IMR-90 (cell line): ENCODE measurements at regions not wholly inside any gene's neighbourhood (a gene's known extent, or its start where the extent isn't known, plus 50 kb on each side); places are given as distances from the start of the nearest gene placed in this dataset.

Experiments
- ATAC-seq: fragments of 200-7000 bp; cut with Tn5 transposase; 2 replicates; pipeline ENCODE4 v1.9.1; 2020; ENCODE audit warnings: low read depth, mild to moderate bottlenecking, moderate library complexity
- BruUV-seq: library from RNA; stranded (reverse); fragments of 400-500 nt; replicated peaks from 2 replicates; lab custom pipeline; 2021; lab: Mats Ljungman, UMichigan
- CTCF ChIA-PET: fragments of 300-600 bp; formaldehyde crosslinking; extraction: SDS; loops from one replicate; lab custom pipeline; 2021; ENCODE audit warnings: antibody characterized with exemption; lab: Yijun Ruan, JAX
- POLR2A ChIA-PET: fragments of 300-600 bp; sonication (Branson Sonifier 250); formaldehyde crosslinking; loops from one replicate; lab custom pipeline; 2022; ENCODE audit warnings: antibody characterized with exemption; ENCODE audit not compliant: unreplicated experiment; lab: Charles Lee
- DNase-seq: peaks from one replicate; pipeline ENCODE4 v3.0.0; 2013
- H2AFZ ChIP-seq: replicated peaks from 2 replicates; pipeline ENCODE3; 2013; ENCODE audit warnings: low read length, mild to moderate bottlenecking; ENCODE audit not compliant: poor library complexity
- H2AK5ac ChIP-seq: 2 replicates; pipeline ENCODE4 v1.6.1; 2013; ENCODE audit warnings: low read depth, low read length, inconsistent platforms
- H2AK9ac ChIP-seq: replicated peaks from 2 replicates; pipeline ENCODE3; 2013; ENCODE audit warnings: mild to moderate bottlenecking, low read depth, low read length, moderate library complexity; ENCODE audit not compliant: poor library complexity
- H2BK120ac ChIP-seq: 2 replicates; pipeline ENCODE4 v1.6.1; 2013; ENCODE audit warnings: low read depth, low read length, inconsistent platforms
- H2BK15ac ChIP-seq: 3 replicates; pipeline ENCODE4 v1.6.1; 2013; ENCODE audit warnings: low read depth, low read length, inconsistent platforms
- H2BK20ac ChIP-seq: 2 replicates; pipeline ENCODE4 v1.6.1; 2013; ENCODE audit warnings: low read depth, mild to moderate bottlenecking, inconsistent platforms, low read length, moderate library complexity
- H2BK5ac ChIP-seq: 2 replicates; pipeline ENCODE4 v1.6.1; 2013; ENCODE audit warnings: mild to moderate bottlenecking, low read depth, low read length, inconsistent platforms; ENCODE audit not compliant: poor library complexity, severe bottlenecking
- H3K14ac ChIP-seq: replicated peaks from 2 replicates; pipeline ENCODE4 v1.6.1; 2013; ENCODE audit warnings: low read depth, low read length, inconsistent platforms
- H3K18ac ChIP-seq: 2 replicates; pipeline ENCODE4 v1.6.1; 2013; ENCODE audit warnings: low read depth, low read length, control low read depth
- H3K23ac ChIP-seq: 2 replicates; pipeline ENCODE4 v1.6.1; 2013; ENCODE audit warnings: low read depth, low read length, inconsistent platforms
- H3K27ac ChIP-seq: 2 replicates; pipeline ENCODE4 v1.5.1; 2013; ENCODE audit warnings: mild to moderate bottlenecking, control low read depth, low read length; ENCODE audit not compliant: insufficient read depth
- H3K27me3 ChIP-seq: 2 replicates; pipeline ENCODE4 v1.6.1; 2013; ENCODE audit warnings: low read length; ENCODE audit not compliant: control insufficient read depth, insufficient read depth
- H3K36me3 ChIP-seq: 2 replicates; pipeline ENCODE4 v1.6.1; 2013; ENCODE audit warnings: low read length, mixed read lengths; ENCODE audit not compliant: control insufficient read depth, insufficient read depth
- H3K4ac ChIP-seq: 2 replicates; pipeline ENCODE4 v1.6.1; 2013; ENCODE audit warnings: low read depth, low read length, inconsistent platforms
- H3K4me1 ChIP-seq: 2 replicates; pipeline ENCODE4 v1.6.1; 2013; ENCODE audit warnings: low read length, mixed read lengths; ENCODE audit not compliant: control insufficient read depth, insufficient read depth
- H3K4me2 ChIP-seq: 2 replicates; pipeline ENCODE4 v1.6.1; 2013; ENCODE audit warnings: low read depth, mild to moderate bottlenecking, control low read depth, low read length, moderate library complexity
- H3K4me3 ChIP-seq: 2 replicates; pipeline ENCODE4 v1.5.1; 2013; ENCODE audit warnings: low read depth, mild to moderate bottlenecking, control low read depth, low read length, moderate library complexity; ENCODE audit not compliant: insufficient read depth
- H3K56ac ChIP-seq: 2 replicates; pipeline ENCODE4 v1.6.1; 2013; ENCODE audit warnings: low read length, inconsistent platforms; ENCODE audit not compliant: insufficient read depth; ENCODE audit errors: extremely low read depth
- H3K79me1 ChIP-seq, 2 experiments: 2 replicates each; pipeline ENCODE4 v1.6.1; 2013; ENCODE audit warnings: low read length in 2 of 2, inconsistent platforms in 1 of 2, low read depth in 1 of 2
- H3K9ac ChIP-seq: 2 replicates; pipeline ENCODE4 v1.6.1; 2013; ENCODE audit warnings: low read depth, low read length, control low read depth
- H3K9me1 ChIP-seq: 2 replicates; pipeline ENCODE4 v1.6.1; 2013; ENCODE audit warnings: low read length, inconsistent platforms; ENCODE audit not compliant: insufficient read depth
- H3K9me3 ChIP-seq: 2 replicates; pipeline ENCODE4 v1.6.1; 2013; ENCODE audit warnings: low read length; ENCODE audit not compliant: control insufficient read depth, insufficient read depth
- H4K20me1 ChIP-seq: 2 replicates; pipeline ENCODE4 v1.6.1; 2013; ENCODE audit warnings: low read length, inconsistent platforms; ENCODE audit not compliant: insufficient read depth
- H4K5ac ChIP-seq: 2 replicates; pipeline ENCODE4 v1.6.1; 2013; ENCODE audit warnings: mild to moderate bottlenecking, low read depth, low read length, control low read depth
- H4K8ac ChIP-seq, 2 experiments: 2 replicates each; pipeline ENCODE4 v1.6.1; 2013; ENCODE audit warnings: low read depth in 2 of 2, low read length in 2 of 2, control low read depth in 1 of 2, inconsistent platforms in 1 of 2
- H4K91ac ChIP-seq: 2 replicates; pipeline ENCODE4 v1.6.1; 2013; ENCODE audit warnings: low read depth, low read length, inconsistent platforms; ENCODE audit not compliant: insufficient read depth
- BHLHE40 ChIP-seq: fragments of 150-350 bp; IDR thresholded peaks from 2 replicates; pipeline ENCODE4 v1.6.1; 2016; ENCODE audit warnings: mild to moderate bottlenecking, low read depth, low read length
- CHD1 ChIP-seq: IDR thresholded peaks from 2 replicates; pipeline ENCODE4 v1.6.1; 2012; ENCODE audit warnings: low read depth, low read length, improper control_type of control experiment
- CTCF ChIP-seq: conservative IDR thresholded peaks from 2 replicates; pipeline ENCODE4 v1.5.1; 2012; ENCODE audit warnings: mild to moderate bottlenecking, low read depth, low read length, improper control_type of control experiment
- ELK1 ChIP-seq: fragments of 150-350 bp; IDR thresholded peaks from 2 replicates; pipeline ENCODE4 v1.6.1; 2016; ENCODE audit warnings: low read depth, mild to moderate bottlenecking, low read length, moderate library complexity, borderline replicate concordance
- MAZ ChIP-seq: IDR thresholded peaks from 2 replicates; pipeline ENCODE4 v1.6.1; 2012; ENCODE audit warnings: low read depth, mild to moderate bottlenecking, low read length, improper control_type of control experiment, moderate library complexity, borderline replicate concordance
- MXI1 ChIP-seq: IDR thresholded peaks from 2 replicates; pipeline ENCODE4 v1.6.1; 2012; ENCODE audit warnings: low read depth, mild to moderate bottlenecking, low read length, moderate library complexity, borderline replicate concordance
- POLR2A ChIP-seq: IDR thresholded peaks from 2 replicates; pipeline ENCODE4 v1.6.1; 2012; ENCODE audit warnings: mild to moderate bottlenecking, low read depth, low read length
- RAD21 ChIP-seq: IDR thresholded peaks from 2 replicates; pipeline ENCODE4 v1.6.1; 2012; ENCODE audit warnings: low read length, improper control_type of control experiment
- RCOR1 ChIP-seq: IDR thresholded peaks from 2 replicates; pipeline ENCODE4 v1.6.1; 2012; ENCODE audit warnings: mild to moderate bottlenecking, low read length, improper control_type of control experiment; ENCODE audit not compliant: insufficient replicate concordance
- RFX5 ChIP-seq: IDR thresholded peaks from 2 replicates; pipeline ENCODE4 v1.8.0; 2012; ENCODE audit warnings: low read depth, mild to moderate bottlenecking, low read length, moderate library complexity
- SMC3 ChIP-seq: fragments of 150-350 bp; IDR thresholded peaks from 2 replicates; pipeline ENCODE4 v1.6.1; 2016; ENCODE audit warnings: low read depth, mild to moderate bottlenecking, antibody characterized with exemption, low read length, moderate library complexity
- USF2 ChIP-seq: fragments of 150-350 bp; IDR thresholded peaks from 2 replicates; pipeline ENCODE4 v1.6.1; 2017; ENCODE audit warnings: mild to moderate bottlenecking, antibody characterized with exemption, low read length, low read depth
- WGBS, 2 experiments: methylation state at CpG; one replicate each; pipeline versions ENCODE4 v1.1.5 to v1.1.7; 2013; ENCODE audit warnings: missing lambda C conversion rate in 2 of 2; ENCODE audit not compliant: insufficient read length in 1 of 2; ENCODE audit errors: extremely low coverage in 2 of 2; 5-methylcytosine and 5-hydroxymethylcytosine counted together
- dilution Hi-C: fragments of 300-500 bp; cut with HindIII; formaldehyde crosslinking; loops from one replicate; pipeline ENCODE4 v1.14.3; 2018; ENCODE audit warnings: low sequenced_read_pairs; ENCODE audit not compliant: unreplicated experiment
- in situ Hi-C: fragments of 300-500 bp; cut with MboI; formaldehyde crosslinking; loops from 3 replicates; pipeline ENCODE4 v1.14.3; 2019; ENCODE audit warnings: low sequenced_read_pairs, inconsistent platforms, mixed read lengths
- intact Hi-C: fragments of 100-400 bp; cut with micrococcal nuclease; formaldehyde crosslinking; loops from 2 replicates; pipeline ENCODE4 v1.10.0; 2022

GRCh38 chr4:57163530-57164459 is 53.6 kb upstream of the IGFBP7 start:
- Histone ChIP-seq H3K4ac (peak overlapping the region; percentile 87), H2BK120ac (peak overlapping the region; percentile 88), H3K23ac (peak overlapping the region; percentile 92), H2AK9ac (peak overlapping the region; percentile 79), H3K14ac (peak overlapping the region; percentile 80), H3K4me2 (peak overlapping the region; percentile 81), H3K18ac (0 out of 2 replicates have a peak overlapping the region, but pooled peaks have one; percentile 8), H2BK20ac (peak overlapping the region; percentile 82), H4K91ac (peak overlapping the region; percentile 83), H4K20me1 (no peaks in the 10 kb centered on the region), H3K4me3 (peak overlapping the region; percentile 59), H3K9me1 (no peaks in the 10 kb centered on the region), H2BK15ac (peak overlapping the region; percentile 95; the same call in 2 of the 3 replicates), H3K9me3 (no peaks in the 10 kb centered on the region), H3K9ac (peak overlapping the region; percentile 65), H2AK5ac (no peak overlapping the region), H3K36me3 (no peaks in the 10 kb centered on the region), H4K5ac (peak overlapping the region; percentile 16; the same call in 1 of the 2 replicates), H3K4me1 (peaks cover under 1% of the 10 kb centered on the region; the same call in 1 of the 2 replicates), H2AFZ (peak overlapping the region; percentile 99), H2BK5ac (no peak overlapping the region), H3K56ac (peak overlapping the region; percentile 85), H3K27me3 (peaks cover 16% of the 10 kb centered on the region), H3K27ac (peak overlapping the region; percentile 38), H3K79me1 (no peaks in the 10 kb centered on the region), H4K8ac (peak overlapping the region; percentile 41 to 82)
- WGBS, 2 experiments: 4% methylated on average over 33 of the region's 61 CpGs; no CpG with 5 or more reads in 1 of the 2 experiments
- in situ Hi-C loops: no loop called here
- CTCF ChIA-PET: interaction anchor here (0.7 to 2.8 kb wide), 35 partner anchors 10 to 263 kb away, joined by 3 to 22 read pairs (median 5); partner anchors contain the start of gene IGFBP7
- ATAC-seq (peak; percentile 99), DNase-seq (peak; percentile 83)
- dilution Hi-C loops: no loop called here
- intact Hi-C loops: loop anchor here (1.0 to 10.0 kb wide), 3 partner anchors 45 to 261 kb away; no protein-coding TSS in a partner anchor
- POLR2A ChIA-PET: interaction anchor here (0.6 kb wide), 3 partner anchors 12 to 158 kb away, joined by 3 to 4 read pairs (median 4); no protein-coding TSS in a partner anchor
- BruUV-seq: no TSS peak
- TF ChIP-seq MXI1 (peak; percentile 85), SMC3 (peak; percentile 77), RAD21 (peak; percentile 89), CHD1 (no peak), BHLHE40 (peak; percentile 66; the same call in 1 of the 2 replicates), CTCF (peak; percentile 90), POLR2A (peak; percentile 54; the same call in 1 of the 2 replicates), USF2 (no peak), RFX5 (no peak), RCOR1 (no peak), ELK1 (no peak), MAZ (peak; percentile 77; the same call in 1 of the 2 replicates)
